ENCODE measurements at regions not wholly inside any gene's neighbourhood (a gene's known extent, or its start where the extent isn't known, plus 50 kb on each side); places are given as distances from the start of the nearest gene placed in this dataset.

DNA sequence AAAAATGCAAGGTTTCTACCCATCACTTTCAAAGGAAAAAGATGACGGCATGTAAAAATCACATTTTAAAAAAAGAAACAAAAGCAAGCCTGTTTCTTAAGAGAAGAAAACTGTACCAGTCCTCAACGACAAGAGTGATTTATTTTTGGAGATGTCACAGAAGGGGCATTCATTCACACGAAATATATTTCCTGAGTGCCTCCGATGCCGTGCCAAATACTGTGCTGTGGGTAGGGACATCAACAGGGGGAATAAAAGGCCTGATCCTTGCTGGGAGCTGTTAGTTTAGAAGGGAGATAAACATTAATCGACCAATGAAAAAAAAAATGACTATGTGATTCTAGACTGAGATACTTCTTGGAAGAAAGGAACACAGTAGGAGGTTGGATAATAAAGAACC is 297.5 kb upstream of the SOX5 start:
- H3K4me1 Mint-ChIP-seq, result peaks cover 58% of the 10 kb centered on the region
- TF ChIP-seq ZBTB21 (CRISPR knock-in tag; IDR thresholded peaks at IDR 0.05; ENCODE audit: borderline replicate concordance) (no peak), GTF2I (CRISPR knock-in tag; conservative IDR thresholded peaks at IDR 0.05) (no peak), ZSCAN18 (CRISPR knock-in tag; IDR thresholded peaks at IDR 0.05) (no peak), KAT7 (CRISPR knock-in tag; IDR thresholded peaks at IDR 0.05; ENCODE audit: borderline replicate concordance) (no peak), STAT6 (CRISPR knock-in tag; conservative IDR thresholded peaks at IDR 0.05; ENCODE audit: low read depth) (no peak), RELA (CRISPR knock-in tag; IDR thresholded peaks at IDR 0.05; ENCODE audit: borderline replicate concordance) (no peak), MYBL2 (CRISPR knock-in tag; IDR thresholded peaks at IDR 0.05) (no peak), E2F4 (CRISPR knock-in tag; IDR thresholded peaks at IDR 0.05; ENCODE audit: borderline replicate concordance, low read depth) (no peak), JAZF1 (CRISPR knock-in tag; IDR thresholded peaks at IDR 0.05) (no peak), ATF6 (CRISPR knock-in tag; IDR thresholded peaks at IDR 0.05) (no peak), NR2C2 (CRISPR knock-in tag; IDR thresholded peaks at IDR 0.05) (no peak), ZNF671 (CRISPR knock-in tag; IDR thresholded peaks at IDR 0.05) (no peak), EMX1 (CRISPR knock-in tag; IDR thresholded peaks at IDR 0.05) (no peak), TEAD1 (CRISPR knock-in tag; IDR thresholded peaks at IDR 0.05) (no peak), SOX15 (CRISPR knock-in tag; IDR thresholded peaks at IDR 0.05) (no peak)
- TF ChIP-seq, protein P1, sequence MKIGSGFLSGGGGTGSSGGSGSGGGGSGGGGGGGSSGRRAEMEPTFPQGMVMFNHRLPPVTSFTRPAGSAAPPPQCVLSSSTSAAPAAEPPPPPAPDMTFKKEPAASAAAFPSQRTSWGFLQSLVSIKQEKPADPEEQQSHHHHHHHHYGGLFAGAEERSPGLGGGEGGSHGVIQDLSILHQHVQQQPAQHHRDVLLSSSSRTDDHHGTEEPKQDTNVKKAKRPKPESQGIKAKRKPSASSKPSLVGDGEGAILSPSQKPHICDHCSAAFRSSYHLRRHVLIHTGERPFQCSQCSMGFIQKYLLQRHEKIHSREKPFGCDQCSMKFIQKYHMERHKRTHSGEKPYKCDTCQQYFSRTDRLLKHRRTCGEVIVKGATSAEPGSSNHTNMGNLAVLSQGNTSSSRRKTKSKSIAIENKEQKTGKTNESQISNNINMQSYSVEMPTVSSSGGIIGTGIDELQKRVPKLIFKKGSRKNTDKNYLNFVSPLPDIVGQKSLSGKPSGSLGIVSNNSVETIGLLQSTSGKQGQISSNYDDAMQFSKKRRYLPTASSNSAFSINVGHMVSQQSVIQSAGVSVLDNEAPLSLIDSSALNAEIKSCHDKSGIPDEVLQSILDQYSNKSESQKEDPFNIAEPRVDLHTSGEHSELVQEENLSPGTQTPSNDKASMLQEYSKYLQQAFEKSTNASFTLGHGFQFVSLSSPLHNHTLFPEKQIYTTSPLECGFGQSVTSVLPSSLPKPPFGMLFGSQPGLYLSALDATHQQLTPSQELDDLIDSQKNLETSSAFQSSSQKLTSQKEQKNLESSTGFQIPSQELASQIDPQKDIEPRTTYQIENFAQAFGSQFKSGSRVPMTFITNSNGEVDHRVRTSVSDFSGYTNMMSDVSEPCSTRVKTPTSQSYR (CRISPR knock-in tag; IDR thresholded peaks at IDR 0.05), result no peak
- TF ChIP-seq, protein P2, sequence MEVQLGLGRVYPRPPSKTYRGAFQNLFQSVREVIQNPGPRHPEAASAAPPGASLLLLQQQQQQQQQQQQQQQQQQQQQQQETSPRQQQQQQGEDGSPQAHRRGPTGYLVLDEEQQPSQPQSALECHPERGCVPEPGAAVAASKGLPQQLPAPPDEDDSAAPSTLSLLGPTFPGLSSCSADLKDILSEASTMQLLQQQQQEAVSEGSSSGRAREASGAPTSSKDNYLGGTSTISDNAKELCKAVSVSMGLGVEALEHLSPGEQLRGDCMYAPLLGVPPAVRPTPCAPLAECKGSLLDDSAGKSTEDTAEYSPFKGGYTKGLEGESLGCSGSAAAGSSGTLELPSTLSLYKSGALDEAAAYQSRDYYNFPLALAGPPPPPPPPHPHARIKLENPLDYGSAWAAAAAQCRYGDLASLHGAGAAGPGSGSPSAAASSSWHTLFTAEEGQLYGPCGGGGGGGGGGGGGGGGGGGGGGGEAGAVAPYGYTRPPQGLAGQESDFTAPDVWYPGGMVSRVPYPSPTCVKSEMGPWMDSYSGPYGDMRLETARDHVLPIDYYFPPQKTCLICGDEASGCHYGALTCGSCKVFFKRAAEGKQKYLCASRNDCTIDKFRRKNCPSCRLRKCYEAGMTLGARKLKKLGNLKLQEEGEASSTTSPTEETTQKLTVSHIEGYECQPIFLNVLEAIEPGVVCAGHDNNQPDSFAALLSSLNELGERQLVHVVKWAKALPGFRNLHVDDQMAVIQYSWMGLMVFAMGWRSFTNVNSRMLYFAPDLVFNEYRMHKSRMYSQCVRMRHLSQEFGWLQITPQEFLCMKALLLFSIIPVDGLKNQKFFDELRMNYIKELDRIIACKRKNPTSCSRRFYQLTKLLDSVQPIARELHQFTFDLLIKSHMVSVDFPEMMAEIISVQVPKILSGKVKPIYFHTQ (CRISPR knock-in tag; IDR thresholded peaks at IDR 0.05), result no peak
- TF ChIP-seq, protein P3, sequence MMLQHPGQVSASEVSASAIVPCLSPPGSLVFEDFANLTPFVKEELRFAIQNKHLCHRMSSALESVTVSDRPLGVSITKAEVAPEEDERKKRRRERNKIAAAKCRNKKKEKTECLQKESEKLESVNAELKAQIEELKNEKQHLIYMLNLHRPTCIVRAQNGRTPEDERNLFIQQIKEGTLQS (CRISPR knock-in tag; conservative IDR thresholded peaks at IDR 0.05), result no peak
- ATAC-seq, result no peak

More for the DNA sequence above, 297.5 kb upstream of the SOX5 start:
- peak overlapping the region; percentile 73 for H3K27ac Mint-ChIP-seq
- no peaks in the 10 kb centered on the region for H3K27me3 Mint-ChIP-seq (ENCODE audit: low read depth)
- H3K36me3 Mint-ChIP-seq, result no peaks in the 10 kb centered on the region
- POLR2A ChIA-PET, result no interaction called here
- no peaks in the 10 kb centered on the region for H3K9me3 Mint-ChIP-seq
- H3K4me3 Mint-ChIP-seq, result no peak overlapping the region
- no peak for DNase-seq (ENCODE audit: low spot score)
- CTCF ChIA-PET, result no interaction called here

Data from WTC11 (cell line).